ENCODE measurements at regions not wholly inside any gene's neighbourhood (a gene's known extent, or its start where the extent isn't known, plus 50 kb on each side); places are given as distances from the start of the nearest gene placed in this dataset.

- peak overlapping the region; percentile 30 for H2BK120ac ChIP-seq (ENCODE audit: low read depth, low read length)
- no peak overlapping the region for H3K14ac ChIP-seq (ENCODE audit: low read length in 2 of 2)
- H2BK5ac ChIP-seq (ENCODE audit: low read depth, low read length, poor library complexity, severe bottlenecking), result no peak overlapping the region
- peak overlapping the region; percentile 18 for H3K9ac ChIP-seq (ENCODE audit: low read length)
- H3K79me1 ChIP-seq (replicated peaks; ENCODE audit: low read length, poor library complexity, severe bottlenecking), result no peaks in the 10 kb centered on the region
- no peaks in the 10 kb centered on the region for H3K9me3 ChIP-seq (ENCODE audit: control insufficient read depth, low read length)
- H3K23ac ChIP-seq (ENCODE audit: low read length in 2 of 2), result no peak overlapping the region
- no peak overlapping the region for H3K4ac ChIP-seq (ENCODE audit: low read depth in 1 of 2, low read length in 2 of 2)
- H3K4me3 ChIP-seq (ENCODE audit: insufficient read depth in 1 of 2, low read depth in 1 of 2, low read length in 2 of 2), result peak overlapping the region in 1 of 2 experiments; percentile 19
- no peak overlapping the region for H2BK12ac ChIP-seq (ENCODE audit: low read length in 2 of 2)
- 71% methylated on average over 3 of the region's 4 CpGs for WGBS
- peaks cover 4% of the 10 kb centered on the region for H3K4me1 ChIP-seq (ENCODE audit: control insufficient read depth, insufficient read depth, low read depth, low read length)
- H3K4me2 ChIP-seq (ENCODE audit: low read length, poor library complexity, severe bottlenecking), result no peak overlapping the region
- H3K27me3 ChIP-seq (ENCODE audit: control insufficient read depth in 1 of 2, insufficient read depth in 1 of 2, low read length in 2 of 2), result no peaks in the 10 kb centered on the region
- H4K91ac ChIP-seq (ENCODE audit: low read length), result no peak overlapping the region
- no peak overlapping the region for H2AK5ac ChIP-seq (ENCODE audit: low read length, severe bottlenecking)
- H3K36me3 ChIP-seq (ENCODE audit: control insufficient read depth in 1 of 2, insufficient read depth in 2 of 2, low read depth in 1 of 2, low read length in 2 of 2), result no peaks in the 10 kb centered on the region
- peak; percentile 46 for DNase-seq
- H2BK15ac ChIP-seq (ENCODE audit: low read depth, poor library complexity, severe bottlenecking), result no peak overlapping the region
- no peak overlapping the region for H3K18ac ChIP-seq (ENCODE audit: low read depth in 1 of 2, low read length in 2 of 2)
- no peak overlapping the region for H2AFZ ChIP-seq (ENCODE audit: low read depth, low read length)
- H4K8ac ChIP-seq (ENCODE audit: low read length), result no peak overlapping the region
- no peak overlapping the region for H3K27ac ChIP-seq (ENCODE audit: low read length, poor library complexity, severe bottlenecking)
Observed at GRCh38 chr5:164359260-164360255, 854.1 kb downstream of the MAT2B start.

DNA sequence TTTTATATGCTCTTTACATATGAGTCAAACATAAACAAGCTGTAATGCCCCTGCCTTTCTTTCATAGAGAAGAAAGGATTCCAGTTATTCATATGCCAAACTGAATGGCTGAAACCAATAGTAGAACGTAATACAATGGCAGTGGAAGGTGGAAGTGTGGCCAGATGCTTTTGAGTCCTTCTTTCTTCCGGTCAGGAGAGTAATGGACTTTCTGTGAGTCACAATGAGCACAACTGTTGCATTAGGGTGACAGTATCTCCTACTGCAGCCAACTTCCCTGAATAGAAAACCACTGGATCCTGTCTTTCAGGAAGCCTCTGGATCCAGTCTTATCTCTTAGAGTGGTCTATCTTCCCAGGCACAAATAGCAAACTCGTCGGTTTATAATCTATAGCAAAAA, 855.2 kb downstream of the MAT2B start:
- Histone ChIP-seq H2BK5ac (ENCODE audit: low read depth, low read length, poor library complexity, severe bottlenecking) (no peak overlapping the region), H3K14ac (ENCODE audit: low read length in 2 of 2) (peak overlapping the region in 1 of 2 experiments; percentile 87), H3K4ac (ENCODE audit: low read depth in 1 of 2, low read length in 2 of 2) (peak overlapping the region in 1 of 2 experiments; percentile 58), H3K27me3 (ENCODE audit: control insufficient read depth in 1 of 2, insufficient read depth in 1 of 2, low read length in 2 of 2) (no peaks in the 10 kb centered on the region), H3K36me3 (ENCODE audit: control insufficient read depth in 1 of 2, insufficient read depth in 2 of 2, low read depth in 1 of 2, low read length in 2 of 2) (no peaks in the 10 kb centered on the region), H2BK120ac (ENCODE audit: low read depth, low read length) (no peak overlapping the region), H2AFZ (ENCODE audit: low read depth, low read length) (no peak overlapping the region), H3K27ac (ENCODE audit: low read length, poor library complexity, severe bottlenecking) (no peak overlapping the region), H3K23ac (ENCODE audit: low read length in 2 of 2) (no peak overlapping the region), H3K9ac (ENCODE audit: low read length) (no peak overlapping the region), H4K91ac (ENCODE audit: low read length) (no peak overlapping the region), H2AK5ac (ENCODE audit: low read length, severe bottlenecking) (no peak overlapping the region), H3K4me3 (ENCODE audit: insufficient read depth in 1 of 2, low read depth in 1 of 2, low read length in 2 of 2) (peak overlapping the region in 1 of 2 experiments; percentile 0), H3K79me1 (replicated peaks; ENCODE audit: low read length, poor library complexity, severe bottlenecking) (no peaks in the 10 kb centered on the region), H4K8ac (ENCODE audit: low read length) (no peak overlapping the region), H3K18ac (ENCODE audit: low read depth in 1 of 2, low read length in 2 of 2) (peak overlapping the region; percentile 19 to 38), H3K4me1 (ENCODE audit: control insufficient read depth, insufficient read depth, low read depth, low read length) (peaks cover 4% of the 10 kb centered on the region), H3K4me2 (ENCODE audit: low read length, poor library complexity, severe bottlenecking) (no peak overlapping the region), H2BK12ac (ENCODE audit: low read length in 2 of 2) (peak overlapping the region in 1 of 2 experiments; percentile 28), H2BK15ac (ENCODE audit: low read depth, poor library complexity, severe bottlenecking) (peak overlapping the region; percentile 67), H3K9me3 (ENCODE audit: control insufficient read depth, low read length) (no peaks in the 10 kb centered on the region)
- 66% methylated on average over 2 of the region's 4 CpGs for WGBS
- DNase-seq, result peak; percentile 58

DNA sequence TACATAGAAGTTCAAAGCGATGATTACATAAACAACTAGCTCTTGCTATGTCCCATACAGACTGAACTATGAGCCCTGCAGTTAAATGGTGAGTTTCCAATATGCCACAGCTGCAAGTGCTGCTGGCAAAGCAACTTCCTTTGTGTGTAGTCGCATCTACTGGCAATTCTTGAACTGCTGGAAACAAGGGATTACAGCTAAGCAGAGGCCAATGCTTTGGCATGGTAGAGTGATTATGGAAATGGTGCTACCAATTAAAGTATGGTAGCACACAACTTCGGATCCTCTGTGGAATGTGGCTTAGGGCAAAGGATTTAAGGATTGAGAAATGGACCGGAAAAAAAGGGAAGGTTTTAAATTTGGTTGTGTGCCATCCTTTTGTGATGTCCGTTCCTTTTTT, 856.6 kb downstream of the MAT2B start:
- no peak for DNase-seq
- H4K8ac ChIP-seq (ENCODE audit: low read length), result no peak overlapping the region
- H3K9me3 ChIP-seq (ENCODE audit: control insufficient read depth, low read length), result no peaks in the 10 kb centered on the region
- WGBS, result 99% methylated on average over 5 of the region's 5 CpGs
- no peaks in the 10 kb centered on the region for H3K79me1 ChIP-seq (replicated peaks; ENCODE audit: low read length, poor library complexity, severe bottlenecking)
- H2BK12ac ChIP-seq (ENCODE audit: low read length in 2 of 2), result no peak overlapping the region
- no peak overlapping the region for H3K27ac ChIP-seq (ENCODE audit: low read length, poor library complexity, severe bottlenecking)
- H3K27me3 ChIP-seq (ENCODE audit: control insufficient read depth in 1 of 2, insufficient read depth in 1 of 2, low read length in 2 of 2), result no peaks in the 10 kb centered on the region
- peaks cover 4% of the 10 kb centered on the region for H3K4me1 ChIP-seq (ENCODE audit: control insufficient read depth, insufficient read depth, low read depth, low read length)
- no peak overlapping the region for H3K23ac ChIP-seq (ENCODE audit: low read length in 2 of 2)
- H3K18ac ChIP-seq (ENCODE audit: low read depth in 1 of 2, low read length in 2 of 2), result no peak overlapping the region
- no peak overlapping the region for H3K14ac ChIP-seq (ENCODE audit: low read length in 2 of 2)
- H3K4me2 ChIP-seq (ENCODE audit: low read length, poor library complexity, severe bottlenecking), result no peak overlapping the region
- no peak overlapping the region for H2BK5ac ChIP-seq (ENCODE audit: low read depth, low read length, poor library complexity, severe bottlenecking)
- H2AK5ac ChIP-seq (ENCODE audit: low read length, severe bottlenecking), result no peak overlapping the region
- H2AFZ ChIP-seq (ENCODE audit: low read depth, low read length), result no peak overlapping the region
- no peak overlapping the region for H4K91ac ChIP-seq (ENCODE audit: low read length)
- H3K36me3 ChIP-seq (ENCODE audit: control insufficient read depth in 1 of 2, insufficient read depth in 2 of 2, low read depth in 1 of 2, low read length in 2 of 2), result no peaks in the 10 kb centered on the region
- no peak overlapping the region for H3K9ac ChIP-seq (ENCODE audit: low read length)
- H2BK120ac ChIP-seq (ENCODE audit: low read depth, low read length), result no peak overlapping the region
- no peak overlapping the region for H2BK15ac ChIP-seq (ENCODE audit: low read depth, poor library complexity, severe bottlenecking)
- no peak overlapping the region for H3K4me3 ChIP-seq (ENCODE audit: insufficient read depth in 1 of 2, low read depth in 1 of 2, low read length in 2 of 2)
- no peak overlapping the region for H3K4ac ChIP-seq (ENCODE audit: low read depth in 1 of 2, low read length in 2 of 2)

GRCh38 chr5:164362835-164363234, 857.4 kb downstream of the MAT2B start:
- H2BK120ac ChIP-seq (ENCODE audit: low read depth, low read length), result no peak overlapping the region
- no peak overlapping the region for H3K23ac ChIP-seq (ENCODE audit: low read length in 2 of 2)
- H3K18ac ChIP-seq (ENCODE audit: low read depth in 1 of 2, low read length in 2 of 2), result no peak overlapping the region
- no peak overlapping the region for H3K27ac ChIP-seq (ENCODE audit: low read length, poor library complexity, severe bottlenecking)
- no peak overlapping the region for H3K4me3 ChIP-seq (ENCODE audit: insufficient read depth in 1 of 2, low read depth in 1 of 2, low read length in 2 of 2)
- H2AK5ac ChIP-seq (ENCODE audit: low read length, severe bottlenecking), result no peak overlapping the region
- peaks cover 4% of the 10 kb centered on the region for H3K4me1 ChIP-seq (ENCODE audit: control insufficient read depth, insufficient read depth, low read depth, low read length)
- no peak overlapping the region for H3K4me2 ChIP-seq (ENCODE audit: low read length, poor library complexity, severe bottlenecking)
- no peak overlapping the region for H4K91ac ChIP-seq (ENCODE audit: low read length)
- H2BK12ac ChIP-seq (ENCODE audit: low read length in 2 of 2), result no peak overlapping the region
- no peak overlapping the region for H2BK5ac ChIP-seq (ENCODE audit: low read depth, low read length, poor library complexity, severe bottlenecking)
- H2BK15ac ChIP-seq (ENCODE audit: low read depth, poor library complexity, severe bottlenecking), result no peak overlapping the region
- no peak overlapping the region for H3K4ac ChIP-seq (ENCODE audit: low read depth in 1 of 2, low read length in 2 of 2)
- no peak overlapping the region for H2AFZ ChIP-seq (ENCODE audit: low read depth, low read length)
- H3K27me3 ChIP-seq (ENCODE audit: control insufficient read depth in 1 of 2, insufficient read depth in 1 of 2, low read length in 2 of 2), result no peaks in the 10 kb centered on the region
- H3K79me1 ChIP-seq (replicated peaks; ENCODE audit: low read length, poor library complexity, severe bottlenecking), result no peaks in the 10 kb centered on the region
- DNase-seq, result no peak
- H3K36me3 ChIP-seq (ENCODE audit: control insufficient read depth in 1 of 2, insufficient read depth in 2 of 2, low read depth in 1 of 2, low read length in 2 of 2), result no peaks in the 10 kb centered on the region
- H3K9ac ChIP-seq (ENCODE audit: low read length), result no peak overlapping the region
- no peak overlapping the region for H4K8ac ChIP-seq (ENCODE audit: low read length)
- H3K14ac ChIP-seq (ENCODE audit: low read length in 2 of 2), result no peak overlapping the region
- no peaks in the 10 kb centered on the region for H3K9me3 ChIP-seq (ENCODE audit: control insufficient read depth, low read length)
